Dermis blood vessel endothelial cell (primary cell): ENCODE measurements at regions not wholly inside any gene's neighbourhood (a gene's known extent, or its start where the extent isn't known, plus 50 kb on each side); places are given as distances from the start of the nearest gene placed in this dataset.
"Not testable (repeated sequence)": the region's sequence is repeated elsewhere in the genome, so short reads cannot be mapped to it uniquely, and the experiment has no call there.

Experiments
- DNase-seq: peaks from one replicate; pipeline ENCODE4 v3.0.0; 2010

- DNase-seq = no peak
These were observed 95.3 kb upstream of the EGFL6 start for GRCh38 chrX:13474164-13474516.

GRCh38 chrX:13473442-13474163, 95.8 kb upstream of the EGFL6 start:
- DNase-seq = no peak

- DNase-seq = no peak
These were observed 96.4 kb upstream of the EGFL6 start for GRCh38 chrX:13472975-13473374.

- DNase-seq = no peak
These were observed 98.1 kb upstream of the EGFL6 start for GRCh38 chrX:13471269-13471668.

- DNase-seq = no peak
These were observed 98.8 kb upstream of the EGFL6 start for GRCh38 chrX:13470685-13470977.

GRCh38 chrX:13469963-13470684, 99.3 kb upstream of the EGFL6 start:
- peak; percentile 82 for DNase-seq

GRCh38 chrX:13468096-13468495, 101.3 kb upstream of the EGFL6 start:
- DNase-seq = no peak

- no peak for DNase-seq
These were observed 102.2 kb upstream of the EGFL6 start for GRCh38 chrX:13467243-13467642.

GRCh38 chrX:13464599-13465275, 104.7 kb upstream of the EGFL6 start:
- DNase-seq = no peak

- DNase-seq = peak; percentile 66
These were observed 105.8 kb upstream of the EGFL6 start for GRCh38 chrX:13463608-13464007.

- no peak for DNase-seq
These were observed 117.1 kb upstream of the EGFL6 start for GRCh38 chrX:13452283-13452682.

- DNase-seq = no peak
These were observed 120.0 kb upstream of the EGFL6 start for GRCh38 chrX:13449441-13449840.

GRCh38 chrX:13448941-13449340, 120.5 kb upstream of the EGFL6 start:
- DNase-seq = no peak

- DNase-seq = not testable (repeated sequence)
These were observed 121.8 kb upstream of the ATXN3L start for GRCh38 chrX:13441608-13442007.

- DNase-seq = no peak
These were observed 120.3 kb upstream of the ATXN3L start for GRCh38 chrX:13440176-13440575.

- peak; percentile 29 for DNase-seq
These were observed 113.4 kb upstream of the ATXN3L start for GRCh38 chrX:13433298-13433605.

- DNase-seq = peak; percentile 89
These were observed 112.8 kb upstream of the ATXN3L start for GRCh38 chrX:13432414-13433297.

- no peak for DNase-seq
These were observed 110.4 kb upstream of the ATXN3L start for GRCh38 chrX:13430136-13430827.

GRCh38 chrX:13428053-13428786, 108.4 kb upstream of the ATXN3L start:
- DNase-seq = peak; percentile 53

- no peak for DNase-seq
These were observed 107.7 kb upstream of the ATXN3L start for GRCh38 chrX:13427441-13428052.

- no peak for DNase-seq
These were observed 100.8 kb upstream of the ATXN3L start for GRCh38 chrX:13420545-13421183.
